ENCODE measurements at regions not wholly inside any gene's neighbourhood (a gene's known extent, or its start where the extent isn't known, plus 50 kb on each side); places are given as distances from the start of the nearest gene placed in this dataset.
"Not testable (repeated sequence)": the region's sequence is repeated elsewhere in the genome, so short reads cannot be mapped to it uniquely, and the experiment has no call there.

- peak in 5 of 14 donors; percentile 0 to 9 (median 4) for DNase-seq
These were observed 280.7 kb upstream of the KLHL4 start for GRCh38 chrX:87236830-87237440.

GRCh38 chrX:87265518-87265917 lies 252.1 kb upstream of the KLHL4 start:
- no peak for DNase-seq

- DNase-seq = no peak
These were observed 245.1 kb upstream of the KLHL4 start for GRCh38 chrX:87272491-87272890.

- no peak for DNase-seq
These were observed 217.9 kb upstream of the KLHL4 start for GRCh38 chrX:87299563-87300160.

GRCh38 chrX:87310780-87311179 lies 206.8 kb upstream of the KLHL4 start:
- no peak for DNase-seq

- DNase-seq = no peak
These were observed 190.3 kb upstream of the KLHL4 start for GRCh38 chrX:87327267-87327666.

- no peak for DNase-seq
These were observed 180.3 kb upstream of the KLHL4 start for GRCh38 chrX:87337267-87337666.

- no peak for DNase-seq
These were observed 179.1 kb upstream of the KLHL4 start for GRCh38 chrX:87338510-87338909.

- no peak for DNase-seq
These were observed 146.7 kb upstream of the KLHL4 start for GRCh38 chrX:87370865-87371264.

- DNase-seq = no peak
These were observed 143.3 kb upstream of the KLHL4 start for GRCh38 chrX:87374324-87374723.

GRCh38 chrX:87376896-87377295 lies 140.7 kb upstream of the KLHL4 start:
- DNase-seq = no peak

GRCh38 chrX:87388381-87388780 lies 129.2 kb upstream of the KLHL4 start:
- DNase-seq = no peak

GRCh38 chrX:87391742-87392141 lies 125.9 kb upstream of the KLHL4 start:
- no peak for DNase-seq

GRCh38 chrX:87392369-87392768 lies 125.2 kb upstream of the KLHL4 start:
- no peak for DNase-seq

- no peak for DNase-seq
These were observed 120.3 kb upstream of the KLHL4 start for GRCh38 chrX:87397103-87397886.

GRCh38 chrX:87402256-87402655 lies 115.3 kb upstream of the KLHL4 start:
- DNase-seq = no peak

- DNase-seq = no peak
These were observed 114.1 kb upstream of the KLHL4 start for GRCh38 chrX:87403551-87403950.

- DNase-seq = peak in 2 of 14 donors; percentile 2 to 17
These were observed 108.3 kb upstream of the KLHL4 start for GRCh38 chrX:87409113-87409841.

GRCh38 chrX:87425618-87426017 lies 92.0 kb upstream of the KLHL4 start:
- DNase-seq = no peak

GRCh38 chrX:87434618-87435017 lies 83.0 kb upstream of the KLHL4 start:
- DNase-seq = no peak

GRCh38 chrX:87448613-87449012 lies 69.0 kb upstream of the KLHL4 start:
- DNase-seq = not testable (repeated sequence)

GRCh38 chrX:87465757-87466156 lies 51.8 kb upstream of the KLHL4 start:
- not testable (repeated sequence) for DNase-seq
